ENCODE measurements at regions not wholly inside any gene's neighbourhood (a gene's known extent, or its start where the extent isn't known, plus 50 kb on each side); places are given as distances from the start of the nearest gene placed in this dataset.

DNA sequence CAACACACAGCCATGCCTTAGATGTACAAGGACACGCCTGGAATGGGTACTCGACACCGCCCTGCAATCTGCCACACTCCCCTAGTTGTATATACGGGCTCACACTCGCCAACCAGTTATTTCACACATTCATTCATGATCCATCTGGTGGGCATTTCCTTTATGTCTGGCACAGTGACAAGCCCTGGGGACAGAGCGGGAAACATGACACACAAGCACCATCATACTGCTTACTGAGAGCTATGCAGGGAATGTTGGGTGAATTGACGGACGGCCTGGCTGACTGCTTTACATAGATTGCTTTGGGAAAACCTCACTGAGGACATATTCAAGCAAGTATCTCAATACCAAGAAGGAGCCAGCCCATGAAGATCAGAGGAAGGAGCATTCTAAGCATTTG, 448.0 kb upstream of the SPRED2 start (continued):
- TF ChIP-seq ZNF837 (tag by site-specific recombination; IDR thresholded peaks at IDR 0.05), result no peak
- no peak for TF ChIP-seq SP2 (tag by site-specific recombination; IDR thresholded peaks at IDR 0.05)
- no peak for TF ChIP-seq ZNF785 (tag by site-specific recombination; IDR thresholded peaks at IDR 0.05)

DNA sequence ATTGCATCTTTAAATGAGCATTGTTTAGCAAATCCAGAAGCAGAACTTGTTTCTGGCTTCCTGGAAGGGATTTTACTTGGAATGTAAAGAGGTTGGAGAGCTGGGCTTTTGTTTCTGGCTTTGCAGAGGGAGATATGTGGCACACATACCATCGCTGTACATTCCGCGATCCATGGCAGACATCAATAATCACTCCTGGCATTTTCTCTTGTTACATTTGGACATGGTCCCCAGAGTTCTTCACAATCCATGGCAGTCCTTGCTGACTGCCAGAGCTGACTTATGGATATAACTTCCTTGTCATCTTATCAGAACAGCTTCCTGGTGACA, 445.6 kb upstream of the SPRED2 start:
- Histone ChIP-seq H3K9me3 (ENCODE audit: control insufficient read depth, insufficient read depth, low read depth, low read length) (no peaks in the 10 kb centered on the region), H3K27ac (ENCODE audit: extremely low read depth, low read depth, low read length) (no peak overlapping the region), H3K4me3 (ENCODE audit: low read depth, low read length) (no peak overlapping the region), H3K36me3 (ENCODE audit: control insufficient read depth in 2 of 2, insufficient read depth in 1 of 2, low read length in 2 of 2) (no peaks in the 10 kb centered on the region), H3K4me1 (ENCODE audit: control insufficient read depth, insufficient read depth, low read length) (no peaks in the 10 kb centered on the region)
- ChIA-PET POLR2A (interaction anchor here (0.6 kb wide), 1 partner anchor 860 kb away, joined by 8 read pairs; no protein-coding TSS in a partner anchor), CTCF (no interaction called here)
- no peak for TF ChIP-seq ZNF48 (tag by site-specific recombination; IDR thresholded peaks at IDR 0.05)
- TF ChIP-seq SP7 (tag by site-specific recombination; IDR thresholded peaks at IDR 0.05), result no peak
- no peak for TF ChIP-seq ZNF239 (tag by site-specific recombination; IDR thresholded peaks at IDR 0.05)
- TF ChIP-seq, protein P1, sequence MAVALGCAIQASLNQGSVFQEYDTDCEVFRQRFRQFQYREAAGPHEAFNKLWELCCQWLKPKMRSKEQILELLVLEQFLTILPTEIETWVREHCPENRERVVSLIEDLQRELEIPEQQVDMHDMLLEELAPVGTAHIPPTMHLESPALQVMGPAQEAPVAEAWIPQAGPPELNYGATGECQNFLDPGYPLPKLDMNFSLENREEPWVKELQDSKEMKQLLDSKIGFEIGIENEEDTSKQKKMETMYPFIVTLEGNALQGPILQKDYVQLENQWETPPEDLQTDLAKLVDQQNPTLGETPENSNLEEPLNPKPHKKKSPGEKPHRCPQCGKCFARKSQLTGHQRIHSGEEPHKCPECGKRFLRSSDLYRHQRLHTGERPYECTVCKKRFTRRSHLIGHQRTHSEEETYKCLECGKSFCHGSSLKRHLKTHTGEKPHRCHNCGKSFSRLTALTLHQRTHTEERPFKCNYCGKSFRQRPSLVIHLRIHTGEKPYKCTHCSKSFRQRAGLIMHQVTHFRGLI (tag by site-specific recombination; IDR thresholded peaks at IDR 0.05), result no peak
- TF ChIP-seq, protein P2, sequence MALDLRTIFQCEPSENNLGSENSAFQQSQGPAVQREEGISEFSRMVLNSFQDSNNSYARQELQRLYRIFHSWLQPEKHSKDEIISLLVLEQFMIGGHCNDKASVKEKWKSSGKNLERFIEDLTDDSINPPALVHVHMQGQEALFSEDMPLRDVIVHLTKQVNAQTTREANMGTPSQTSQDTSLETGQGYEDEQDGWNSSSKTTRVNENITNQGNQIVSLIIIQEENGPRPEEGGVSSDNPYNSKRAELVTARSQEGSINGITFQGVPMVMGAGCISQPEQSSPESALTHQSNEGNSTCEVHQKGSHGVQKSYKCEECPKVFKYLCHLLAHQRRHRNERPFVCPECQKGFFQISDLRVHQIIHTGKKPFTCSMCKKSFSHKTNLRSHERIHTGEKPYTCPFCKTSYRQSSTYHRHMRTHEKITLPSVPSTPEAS (tag by site-specific recombination; IDR thresholded peaks at IDR 0.05), result no peak
- TF ChIP-seq ZNF560 (tag by site-specific recombination; IDR thresholded peaks at IDR 0.05; ENCODE audit: borderline replicate concordance), result no peak
- TF ChIP-seq ZNF768 (tag by site-specific recombination; IDR thresholded peaks at IDR 0.05), result no peak
- no peak for TF ChIP-seq ZNF843 (tag by site-specific recombination; IDR thresholded peaks at IDR 0.05)
- no peak for TF ChIP-seq TCF7L2 (IDR thresholded peaks at IDR 0.05; ENCODE audit: borderline replicate concordance, low read depth, low read length)
- TF ChIP-seq SCRT2 (tag by site-specific recombination; IDR thresholded peaks at IDR 0.05), result no peak
- TF ChIP-seq ZNF16 (tag by site-specific recombination; IDR thresholded peaks at IDR 0.05; ENCODE audit: low read depth), result no peak
- TF ChIP-seq ZNF629 (tag by site-specific recombination; IDR thresholded peaks at IDR 0.05), result no peak
- no peak for TF ChIP-seq ZNF155 (tag by site-specific recombination; IDR thresholded peaks at IDR 0.05)
- no peak for TF ChIP-seq SALL2 (tag by site-specific recombination; IDR thresholded peaks at IDR 0.05; ENCODE audit: borderline replicate concordance)
- no peak for TF ChIP-seq ZNF561 (tag by site-specific recombination; IDR thresholded peaks at IDR 0.05; ENCODE audit: borderline replicate concordance)
- TF ChIP-seq ZNF785 (tag by site-specific recombination; IDR thresholded peaks at IDR 0.05), result no peak

DNA sequence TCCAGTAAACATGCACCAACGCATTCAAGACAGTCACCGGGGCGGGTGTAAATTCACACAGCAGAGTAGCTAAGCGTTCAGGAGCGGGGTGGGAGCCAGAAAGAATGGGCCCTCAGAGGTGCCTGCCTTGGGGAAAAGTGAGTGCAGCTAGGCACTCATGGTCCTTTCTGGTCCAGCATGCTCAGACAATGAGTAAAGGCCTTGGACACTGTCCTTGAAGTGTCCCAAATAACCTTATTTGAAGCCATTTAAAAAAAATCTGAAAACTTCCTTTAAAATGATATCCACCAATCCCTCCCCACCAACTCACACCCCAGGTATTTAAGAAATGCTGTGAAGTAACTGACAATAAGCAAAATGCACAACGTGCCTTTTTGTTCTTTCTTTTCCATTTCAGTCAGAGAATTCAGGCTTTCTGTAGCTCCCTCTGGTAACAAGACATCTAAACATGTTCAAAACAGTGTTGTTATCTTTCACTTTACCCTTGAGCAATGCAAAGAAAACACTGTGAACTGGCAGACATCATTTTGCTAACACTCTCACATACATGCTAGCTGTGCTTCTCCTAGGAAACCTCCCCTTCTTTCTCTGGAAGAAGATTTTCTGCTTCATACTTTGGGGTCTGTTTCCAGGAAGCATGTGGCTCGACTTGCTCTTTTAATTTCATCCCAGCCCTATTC, 445.1 kb upstream of the SPRED2 start:
- Histone ChIP-seq H3K9me3 (ENCODE audit: control insufficient read depth, insufficient read depth, low read depth, low read length) (no peaks in the 10 kb centered on the region), H3K4me1 (ENCODE audit: control insufficient read depth, insufficient read depth, low read length) (no peaks in the 10 kb centered on the region), H3K36me3 (ENCODE audit: control insufficient read depth in 2 of 2, insufficient read depth in 1 of 2, low read length in 2 of 2) (no peaks in the 10 kb centered on the region), H3K27ac (ENCODE audit: extremely low read depth, low read depth, low read length) (no peak overlapping the region), H3K4me3 (ENCODE audit: low read depth, low read length) (no peak overlapping the region)
- TF ChIP-seq KLF1 (tag by site-specific recombination; IDR thresholded peaks at IDR 0.05), result no peak
- no peak for TF ChIP-seq FEZF1 (tag by site-specific recombination; IDR thresholded peaks at IDR 0.05)
- TF ChIP-seq SCRT2 (tag by site-specific recombination; IDR thresholded peaks at IDR 0.05), result no peak
- POLR2A ChIA-PET, result interaction anchor here (0.6 kb wide), 1 partner anchor 860 kb away, joined by 8 read pairs; no protein-coding TSS in a partner anchor
- CTCF ChIA-PET, result no interaction called here
